Caco-2 (cell line): ENCODE measurements at regions not wholly inside any gene's neighbourhood (a gene's known extent, or its start where the extent isn't known, plus 50 kb on each side); places are given as distances from the start of the nearest gene placed in this dataset.

Source experiments
- BruUV-seq: library from RNA; stranded (reverse); fragments of 400-500 nt; replicated peaks from 2 replicates; lab custom pipeline; 2021; lab: Mats Ljungman, UMichigan
- CTCF ChIA-PET: fragments of 300-600 bp; sonication (Branson Sonifier 250); formaldehyde crosslinking; loops from one replicate; lab custom pipeline; 2022; ENCODE audit warnings: antibody characterized with exemption; lab: Charles Lee
- POLR2A ChIA-PET: fragments of 300-600 bp; sonication (Branson Sonifier 250); formaldehyde crosslinking; loops from one replicate; lab custom pipeline; 2022; ENCODE audit warnings: antibody characterized with exemption; lab: Charles Lee
- DNase-seq, 2 experiments: peaks; one replicate each; pipeline versions ENCODE4 v3.0.0 to v3.0.0-alpha.2; 2020 to 2022
- H3K27me3 ChIP-seq: replicated peaks from 2 replicates; pipeline ENCODE4 v1.6.0; 2011; ENCODE audit warnings: low read length; ENCODE audit not compliant: control insufficient read depth, insufficient read depth
- H3K36me3 ChIP-seq: 2 replicates; pipeline ENCODE4 v1.5.1; 2011; ENCODE audit warnings: low read length; ENCODE audit not compliant: control insufficient read depth, insufficient read depth
- H3K4me1 ChIP-seq: fragments of 250-450 bp; sonication (Bioruptor Pico); 2 replicates; pipeline ENCODE4 v1.5.1; 2020; ENCODE audit warnings: mild to moderate bottlenecking
- H3K4me3 ChIP-seq: 2 replicates; pipeline ENCODE4 v1.5.1; 2011; ENCODE audit warnings: low read depth, mild to moderate bottlenecking, control low read depth, low read length
- H3K9me3 ChIP-seq: fragments of 250-450 bp; sonication (Bioruptor Pico); 2 replicates; pipeline ENCODE4 v1.5.1; 2020; ENCODE audit warnings: mild to moderate bottlenecking, moderate library complexity
- H3K27ac Mint-ChIP-seq: one replicate; pipeline ENCODE4 v1.8.0; 2022; ENCODE audit warnings: mixed read lengths; ENCODE audit not compliant: unreplicated experiment
- H3K27me3 Mint-ChIP-seq: one replicate; pipeline ENCODE4 v1.8.0; 2022; ENCODE audit warnings: mixed read lengths; ENCODE audit not compliant: insufficient read depth, unreplicated experiment
- H3K36me3 Mint-ChIP-seq: one replicate; pipeline ENCODE4 v1.8.0; 2022; ENCODE audit warnings: mild to moderate bottlenecking, mixed read lengths; ENCODE audit not compliant: insufficient read depth, unreplicated experiment
- H3K4me1 Mint-ChIP-seq: one replicate; pipeline ENCODE4 v1.8.0; 2022; ENCODE audit warnings: low read depth, mixed read lengths; ENCODE audit not compliant: unreplicated experiment
- H3K4me3 Mint-ChIP-seq: one replicate; pipeline ENCODE4 v1.8.0; 2022; ENCODE audit warnings: mild to moderate bottlenecking, moderate library complexity, mixed read lengths; ENCODE audit not compliant: unreplicated experiment
- H3K9me3 Mint-ChIP-seq: one replicate; pipeline ENCODE4 v1.8.0; 2022; ENCODE audit warnings: mixed read lengths; ENCODE audit not compliant: unreplicated experiment
- CTCF ChIP-seq, 2 experiments: fragments of 200-600 bp in 1 of 2; IDR thresholded peaks; 1 replicate in 1 of 2; 2 replicates in 1 of 2; pipeline versions ENCODE4 v1.5.1 to v1.8.0; 2011 to 2022; ENCODE audit warnings: antibody characterized with exemption in 1 of 2, control low read depth in 1 of 2, inconsistent platforms in 1 of 2, low read depth in 1 of 2, low read length in 1 of 2, mild to moderate bottlenecking in 1 of 2, moderate library complexity in 1 of 2; ENCODE audit not compliant: insufficient read depth in 1 of 2, severe bottlenecking in 1 of 2, unreplicated experiment in 1 of 2
- intact Hi-C: fragments of 100-400 bp; cut with micrococcal nuclease; formaldehyde crosslinking; loops from one replicate; pipeline ENCODE4 v1.10.0; 2022; ENCODE audit not compliant: unreplicated experiment

DNA sequence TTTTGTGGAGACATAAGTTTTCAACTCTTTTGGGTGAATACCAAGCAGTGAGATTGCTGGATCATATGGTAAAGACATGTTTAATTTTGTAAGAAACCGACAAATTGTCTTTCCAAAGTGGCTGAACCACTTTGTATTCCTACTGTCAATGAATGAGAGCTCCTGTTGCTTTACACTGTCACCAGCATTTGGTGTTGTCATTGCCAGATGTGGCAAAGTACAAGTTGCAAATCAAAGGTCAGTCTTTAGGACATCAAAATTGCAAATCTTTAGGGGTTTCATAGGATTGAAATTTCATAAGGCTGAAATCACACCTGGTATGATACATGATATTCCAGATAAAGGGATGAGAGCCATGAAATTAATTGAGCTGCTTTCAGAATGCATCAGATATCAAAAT, 67.7 kb upstream of the ELOVL6 start:
- Mint-ChIP-seq H3K4me1 (no peaks in the 10 kb centered on the region), H3K36me3 (no peaks in the 10 kb centered on the region), H3K27me3 (no peaks in the 10 kb centered on the region), H3K9me3 (no peaks in the 10 kb centered on the region), H3K4me3 (no peak overlapping the region), H3K27ac (no peak overlapping the region)
- Histone ChIP-seq H3K4me3 (no peak overlapping the region), H3K4me1 (no peaks in the 10 kb centered on the region), H3K9me3 (no peaks in the 10 kb centered on the region), H3K27me3 (no peaks in the 10 kb centered on the region), H3K36me3 (no peaks in the 10 kb centered on the region)
- CTCF ChIA-PET, result interaction anchor here (0.7 kb wide), 1 partner anchor 34 kb away, joined by 6 read pairs; no protein-coding TSS in a partner anchor
- DNase-seq, result no peak
- intact Hi-C loops, result no loop called here
- no peak for TF ChIP-seq CTCF (IDR thresholded peaks at IDR 0.05; ENCODE audit: insufficient read depth in 1 of 2, low read depth in 1 of 2, low read length in 1 of 2, severe bottlenecking in 1 of 2, unreplicated experiment in 1 of 2)
- POLR2A ChIA-PET, result no interaction called here
- no TSS peak for BruUV-seq

DNA sequence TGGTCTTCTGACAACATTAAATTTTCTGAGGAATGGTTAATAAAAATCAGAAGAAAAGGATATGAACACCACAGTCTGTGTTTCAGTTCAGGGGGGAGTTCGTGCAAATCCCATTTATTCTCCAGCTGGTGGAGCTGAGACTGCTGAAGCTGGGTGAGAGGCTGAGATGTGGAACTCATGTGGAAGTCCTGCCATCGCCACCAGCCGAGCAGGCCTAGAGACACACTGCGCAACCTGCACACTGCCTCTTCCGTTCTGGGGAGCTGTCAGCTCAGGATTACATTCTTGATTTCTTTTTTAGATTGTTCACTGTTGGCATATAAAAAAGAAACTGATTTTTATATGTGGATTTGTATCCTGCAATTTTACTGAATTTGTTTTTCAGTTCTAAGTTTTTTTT, 66.6 kb upstream of the ELOVL6 start:
- Mint-ChIP-seq H3K27me3 (no peaks in the 10 kb centered on the region), H3K9me3 (no peaks in the 10 kb centered on the region), H3K27ac (no peak overlapping the region), H3K4me1 (no peaks in the 10 kb centered on the region), H3K4me3 (no peak overlapping the region), H3K36me3 (no peaks in the 10 kb centered on the region)
- Histone ChIP-seq H3K36me3 (no peaks in the 10 kb centered on the region), H3K4me1 (no peaks in the 10 kb centered on the region), H3K9me3 (no peaks in the 10 kb centered on the region), H3K27me3 (no peaks in the 10 kb centered on the region), H3K4me3 (no peak overlapping the region)
- no peak for DNase-seq
- intact Hi-C loops, result no loop called here
- ChIA-PET POLR2A (no interaction called here), CTCF (interaction anchor here (0.6 kb wide), 1 partner anchor 119 kb away, joined by 3 read pairs; no protein-coding TSS in a partner anchor)
- no TSS peak for BruUV-seq
- no peak for TF ChIP-seq CTCF (IDR thresholded peaks at IDR 0.05; ENCODE audit: insufficient read depth in 1 of 2, low read depth in 1 of 2, low read length in 1 of 2, severe bottlenecking in 1 of 2, unreplicated experiment in 1 of 2)

GRCh38 chr4:110260299-110260698, 61.9 kb upstream of the ELOVL6 start:
- no peaks in the 10 kb centered on the region for H3K36me3 ChIP-seq
- H3K27me3 ChIP-seq, result no peaks in the 10 kb centered on the region
- H3K4me3 Mint-ChIP-seq, result no peak overlapping the region
- CTCF ChIA-PET, result no interaction called here
- BruUV-seq, result no TSS peak
- DNase-seq, result no peak
- no peaks in the 10 kb centered on the region for H3K4me1 Mint-ChIP-seq
- H3K9me3 Mint-ChIP-seq, result no peaks in the 10 kb centered on the region
- H3K9me3 ChIP-seq, result no peaks in the 10 kb centered on the region
- POLR2A ChIA-PET, result no interaction called here
- no peak for TF ChIP-seq CTCF (IDR thresholded peaks at IDR 0.05; ENCODE audit: insufficient read depth in 1 of 2, low read depth in 1 of 2, low read length in 1 of 2, severe bottlenecking in 1 of 2, unreplicated experiment in 1 of 2)
- no peaks in the 10 kb centered on the region for H3K27me3 Mint-ChIP-seq
- no peaks in the 10 kb centered on the region for H3K36me3 Mint-ChIP-seq
- no peaks in the 10 kb centered on the region for H3K4me1 ChIP-seq
- intact Hi-C loops, result no loop called here
- no peak overlapping the region for H3K4me3 ChIP-seq
- no peak overlapping the region for H3K27ac Mint-ChIP-seq
